ENCODE measurements at regions not wholly inside any gene's neighbourhood (a gene's known extent, or its start where the extent isn't known, plus 50 kb on each side); places are given as distances from the start of the nearest gene placed in this dataset.

DNA sequence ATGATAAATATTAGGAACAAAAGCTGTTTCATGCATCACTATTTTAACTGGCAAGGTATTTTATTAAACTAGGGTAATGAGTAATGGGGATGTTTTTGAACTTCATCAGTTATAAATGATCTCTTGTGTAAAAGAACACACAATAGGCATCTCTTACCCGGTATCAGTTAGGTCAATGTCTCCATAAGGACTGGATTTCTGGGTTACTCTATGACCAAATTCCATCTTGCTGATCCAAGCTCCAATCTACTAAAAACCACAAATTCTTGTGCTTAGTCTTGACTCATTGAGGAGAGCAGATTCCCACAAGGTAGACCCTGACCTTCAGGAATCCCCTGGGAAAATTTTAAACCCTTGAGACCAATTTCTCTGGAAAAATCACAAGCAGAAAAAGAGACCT is 1167.7 kb downstream of the XPNPEP1 start:
- BruUV-seq (replicated peaks) = no TSS peak
- ChIA-PET POLR2A (no interaction called here), CTCF (no interaction called here)
- H3K27ac ChIP-seq (ENCODE audit: low read length) = no peak overlapping the region
- DNase-seq (ENCODE audit: low read depth, low spot score) = no peak
- no peaks in the 10 kb centered on the region for H3K9me3 ChIP-seq (ENCODE audit: control insufficient read depth, insufficient read depth, low read depth, low read length)
- ATAC-seq = no peak
- H3K4me3 ChIP-seq (ENCODE audit: low read depth in 2 of 2, low read length in 2 of 2) = no peak overlapping the region
- H3K4me1 ChIP-seq (ENCODE audit: control insufficient read depth, insufficient read depth, low read length) = no peaks in the 10 kb centered on the region
- no peaks in the 10 kb centered on the region for H3K27me3 ChIP-seq (ENCODE audit: control insufficient read depth, insufficient read depth, low read length)
- in situ Hi-C loops (cut with HindIII; ENCODE audit: low pct_unique_long_range_greater_than_20kb, low sequenced_read_pairs) = no loop called here
- no peaks in the 10 kb centered on the region for H3K36me3 ChIP-seq (ENCODE audit: control insufficient read depth, insufficient read depth, low read length)
- TF ChIP-seq TCF7L2 (IDR thresholded peaks at IDR 0.05; ENCODE audit: low read depth, low read length) (no peak), SIN3A (IDR thresholded peaks at IDR 0.05; ENCODE audit: borderline replicate concordance, insufficient read depth, low read depth, low read length) (no peak), POLR2AphosphoS5 (IDR thresholded peaks at IDR 0.05; ENCODE audit: low read depth, low read length) (no peak)
- TF ChIP-seq, protein P1, sequence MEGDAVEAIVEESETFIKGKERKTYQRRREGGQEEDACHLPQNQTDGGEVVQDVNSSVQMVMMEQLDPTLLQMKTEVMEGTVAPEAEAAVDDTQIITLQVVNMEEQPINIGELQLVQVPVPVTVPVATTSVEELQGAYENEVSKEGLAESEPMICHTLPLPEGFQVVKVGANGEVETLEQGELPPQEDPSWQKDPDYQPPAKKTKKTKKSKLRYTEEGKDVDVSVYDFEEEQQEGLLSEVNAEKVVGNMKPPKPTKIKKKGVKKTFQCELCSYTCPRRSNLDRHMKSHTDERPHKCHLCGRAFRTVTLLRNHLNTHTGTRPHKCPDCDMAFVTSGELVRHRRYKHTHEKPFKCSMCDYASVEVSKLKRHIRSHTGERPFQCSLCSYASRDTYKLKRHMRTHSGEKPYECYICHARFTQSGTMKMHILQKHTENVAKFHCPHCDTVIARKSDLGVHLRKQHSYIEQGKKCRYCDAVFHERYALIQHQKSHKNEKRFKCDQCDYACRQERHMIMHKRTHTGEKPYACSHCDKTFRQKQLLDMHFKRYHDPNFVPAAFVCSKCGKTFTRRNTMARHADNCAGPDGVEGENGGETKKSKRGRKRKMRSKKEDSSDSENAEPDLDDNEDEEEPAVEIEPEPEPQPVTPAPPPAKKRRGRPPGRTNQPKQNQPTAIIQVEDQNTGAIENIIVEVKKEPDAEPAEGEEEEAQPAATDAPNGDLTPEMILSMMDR (IDR thresholded peaks at IDR 0.05) = no peak
- TF ChIP-seq, protein P2, sequence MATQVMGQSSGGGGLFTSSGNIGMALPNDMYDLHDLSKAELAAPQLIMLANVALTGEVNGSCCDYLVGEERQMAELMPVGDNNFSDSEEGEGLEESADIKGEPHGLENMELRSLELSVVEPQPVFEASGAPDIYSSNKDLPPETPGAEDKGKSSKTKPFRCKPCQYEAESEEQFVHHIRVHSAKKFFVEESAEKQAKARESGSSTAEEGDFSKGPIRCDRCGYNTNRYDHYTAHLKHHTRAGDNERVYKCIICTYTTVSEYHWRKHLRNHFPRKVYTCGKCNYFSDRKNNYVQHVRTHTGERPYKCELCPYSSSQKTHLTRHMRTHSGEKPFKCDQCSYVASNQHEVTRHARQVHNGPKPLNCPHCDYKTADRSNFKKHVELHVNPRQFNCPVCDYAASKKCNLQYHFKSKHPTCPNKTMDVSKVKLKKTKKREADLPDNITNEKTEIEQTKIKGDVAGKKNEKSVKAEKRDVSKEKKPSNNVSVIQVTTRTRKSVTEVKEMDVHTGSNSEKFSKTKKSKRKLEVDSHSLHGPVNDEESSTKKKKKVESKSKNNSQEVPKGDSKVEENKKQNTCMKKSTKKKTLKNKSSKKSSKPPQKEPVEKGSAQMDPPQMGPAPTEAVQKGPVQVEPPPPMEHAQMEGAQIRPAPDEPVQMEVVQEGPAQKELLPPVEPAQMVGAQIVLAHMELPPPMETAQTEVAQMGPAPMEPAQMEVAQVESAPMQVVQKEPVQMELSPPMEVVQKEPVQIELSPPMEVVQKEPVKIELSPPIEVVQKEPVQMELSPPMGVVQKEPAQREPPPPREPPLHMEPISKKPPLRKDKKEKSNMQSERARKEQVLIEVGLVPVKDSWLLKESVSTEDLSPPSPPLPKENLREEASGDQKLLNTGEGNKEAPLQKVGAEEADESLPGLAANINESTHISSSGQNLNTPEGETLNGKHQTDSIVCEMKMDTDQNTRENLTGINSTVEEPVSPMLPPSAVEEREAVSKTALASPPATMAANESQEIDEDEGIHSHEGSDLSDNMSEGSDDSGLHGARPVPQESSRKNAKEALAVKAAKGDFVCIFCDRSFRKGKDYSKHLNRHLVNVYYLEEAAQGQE (IDR thresholded peaks at IDR 0.05; ENCODE audit: insufficient read depth in 1 of 2, low read depth in 2 of 2, low read length in 1 of 2) = no peak
- intact Hi-C loops (cut with micrococcal nuclease; ENCODE audit: unreplicated experiment) = no loop called here

DNA sequence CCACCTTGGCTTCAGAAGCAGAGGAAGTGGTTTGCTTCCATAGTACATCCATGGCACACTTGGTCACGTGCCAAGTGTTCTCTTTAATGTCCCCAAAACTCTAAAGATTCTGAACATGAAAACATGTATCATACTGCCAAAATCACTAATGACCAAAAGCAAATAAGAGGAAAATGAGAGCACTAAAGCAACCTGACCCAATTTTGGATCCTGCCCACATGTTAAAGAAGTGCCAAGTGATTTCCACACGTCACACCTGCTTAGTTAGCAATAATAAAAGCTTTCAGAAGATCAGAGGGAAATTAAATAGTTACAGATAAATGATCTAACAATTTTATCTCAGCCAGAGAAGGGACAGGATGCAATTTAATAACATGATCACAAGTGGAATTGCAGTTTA is 1170.0 kb downstream of the XPNPEP1 start:
- BruUV-seq (replicated peaks) = no TSS peak
- in situ Hi-C loops (cut with HindIII; ENCODE audit: low pct_unique_long_range_greater_than_20kb, low sequenced_read_pairs) = no loop called here
- no peak for TF ChIP-seq POLR2AphosphoS5 (IDR thresholded peaks at IDR 0.05; ENCODE audit: low read depth, low read length)
- no peak for TF ChIP-seq SIN3A (IDR thresholded peaks at IDR 0.05; ENCODE audit: borderline replicate concordance, insufficient read depth, low read depth, low read length)
- TF ChIP-seq, protein P2 (IDR thresholded peaks at IDR 0.05; ENCODE audit: insufficient read depth in 1 of 2, low read depth in 2 of 2, low read length in 1 of 2) = no peak
- TF ChIP-seq, protein P1 (IDR thresholded peaks at IDR 0.05) = no peak
- no peak for TF ChIP-seq TCF7L2 (IDR thresholded peaks at IDR 0.05; ENCODE audit: low read depth, low read length)
- peaks cover 3% of the 10 kb centered on the region; the same call in 1 of the 2 replicates for H3K9me3 ChIP-seq (ENCODE audit: control insufficient read depth, insufficient read depth, low read depth, low read length)
- ChIA-PET POLR2A (no interaction called here), CTCF (no interaction called here)
- ATAC-seq (no peak), DNase-seq (ENCODE audit: low read depth, low spot score) (no peak)
- no peaks in the 10 kb centered on the region for H3K4me1 ChIP-seq (ENCODE audit: control insufficient read depth, insufficient read depth, low read length)
- no peaks in the 10 kb centered on the region for H3K36me3 ChIP-seq (ENCODE audit: control insufficient read depth, insufficient read depth, low read length)
- no peak overlapping the region for H3K27ac ChIP-seq (ENCODE audit: low read length)
- no peak overlapping the region for H3K4me3 ChIP-seq (ENCODE audit: low read depth in 2 of 2, low read length in 2 of 2)
- intact Hi-C loops (cut with micrococcal nuclease; ENCODE audit: unreplicated experiment) = no loop called here
- no peaks in the 10 kb centered on the region for H3K27me3 ChIP-seq (ENCODE audit: control insufficient read depth, insufficient read depth, low read length)

Data from Panc1 (cell line).